HL-60 (cell line): ENCODE measurements at regions not wholly inside any gene's neighbourhood (a gene's known extent, or its start where the extent isn't known, plus 50 kb on each side); places are given as distances from the start of the nearest gene placed in this dataset.

Experiments
- DNase-seq, 2 experiments: peaks; one replicate each; pipeline ENCODE4 v3.0.0-alpha.2; 2010 to 2020; ENCODE audit warnings: low read depth in 1 of 2, low spot score in 1 of 2
- H3K27ac ChIP-seq: fragments of 250-450 bp; sonication (Bioruptor Pico); replicated peaks from 2 replicates; pipeline ENCODE4 v1.5.1; 2020; ENCODE audit warnings: mild to moderate bottlenecking, moderate library complexity
- H3K27me3 ChIP-seq: fragments of 250-450 bp; sonication (Bioruptor Pico); 2 replicates; pipeline ENCODE4 v1.5.1; 2021; ENCODE audit warnings: mild to moderate bottlenecking, moderate library complexity; ENCODE audit not compliant: insufficient read depth, poor library complexity, severe bottlenecking
- H3K4me3 ChIP-seq: replicated peaks from 2 replicates; pipeline ENCODE4 v1.5.1; 2011; ENCODE audit warnings: mild to moderate bottlenecking, control low read depth, low read length; ENCODE audit not compliant: insufficient read depth
- GABPA ChIP-seq: IDR thresholded peaks from 2 replicates; pipeline ENCODE4 v1.6.1; 2012; ENCODE audit warnings: low read depth
- POLR2AphosphoS5 ChIP-seq: IDR thresholded peaks from 2 replicates; pipeline ENCODE4 v1.6.1; 2012; ENCODE audit warnings: low read depth
- REST ChIP-seq: IDR thresholded peaks from 2 replicates; pipeline ENCODE4 v1.6.1; 2012; ENCODE audit warnings: low read depth; ENCODE audit not compliant: insufficient replicate concordance
- SPI1 ChIP-seq: IDR thresholded peaks from 2 replicates; pipeline ENCODE4 v1.6.1; 2012; ENCODE audit warnings: low read depth, mild to moderate bottlenecking, borderline replicate concordance
- TF ChIP-seq, protein P1 (sequence below): IDR thresholded peaks from one replicate; pipeline ENCODE4 v1.5.1; 2011; ENCODE audit warnings: low read length, control low read depth, inconsistent platforms; ENCODE audit not compliant: insufficient read depth

GRCh38 chr3:26191556-26191955 is 401.7 kb downstream of the OXSM start:
- no peaks in the 10 kb centered on the region for H3K27me3 ChIP-seq
- DNase-seq, result no peak

DNA sequence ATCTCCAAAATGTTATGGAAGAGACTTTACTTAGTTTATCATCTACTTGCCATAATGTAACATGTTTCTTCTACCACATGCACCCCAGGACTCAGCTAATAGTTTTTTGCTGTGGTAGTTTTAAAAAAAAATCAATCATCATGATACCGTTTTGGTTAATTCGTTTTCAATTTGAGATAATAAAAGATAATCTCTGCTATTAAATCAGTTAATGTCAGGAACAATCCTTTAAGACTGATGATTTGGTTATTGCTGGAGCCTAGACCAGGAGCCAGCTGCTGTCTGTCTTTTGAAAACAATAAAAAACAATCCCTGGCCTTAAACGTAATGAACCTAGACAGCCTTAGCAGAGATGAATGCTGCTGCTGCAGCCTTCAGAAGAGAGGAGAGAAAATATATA is 403.7 kb downstream of the OXSM start:
- DNase-seq, result no peak
- TF ChIP-seq, protein P1, sequence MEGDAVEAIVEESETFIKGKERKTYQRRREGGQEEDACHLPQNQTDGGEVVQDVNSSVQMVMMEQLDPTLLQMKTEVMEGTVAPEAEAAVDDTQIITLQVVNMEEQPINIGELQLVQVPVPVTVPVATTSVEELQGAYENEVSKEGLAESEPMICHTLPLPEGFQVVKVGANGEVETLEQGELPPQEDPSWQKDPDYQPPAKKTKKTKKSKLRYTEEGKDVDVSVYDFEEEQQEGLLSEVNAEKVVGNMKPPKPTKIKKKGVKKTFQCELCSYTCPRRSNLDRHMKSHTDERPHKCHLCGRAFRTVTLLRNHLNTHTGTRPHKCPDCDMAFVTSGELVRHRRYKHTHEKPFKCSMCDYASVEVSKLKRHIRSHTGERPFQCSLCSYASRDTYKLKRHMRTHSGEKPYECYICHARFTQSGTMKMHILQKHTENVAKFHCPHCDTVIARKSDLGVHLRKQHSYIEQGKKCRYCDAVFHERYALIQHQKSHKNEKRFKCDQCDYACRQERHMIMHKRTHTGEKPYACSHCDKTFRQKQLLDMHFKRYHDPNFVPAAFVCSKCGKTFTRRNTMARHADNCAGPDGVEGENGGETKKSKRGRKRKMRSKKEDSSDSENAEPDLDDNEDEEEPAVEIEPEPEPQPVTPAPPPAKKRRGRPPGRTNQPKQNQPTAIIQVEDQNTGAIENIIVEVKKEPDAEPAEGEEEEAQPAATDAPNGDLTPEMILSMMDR, result no peak
- TF ChIP-seq POLR2AphosphoS5 (no peak), SPI1 (no peak), GABPA (no peak), REST (no peak)
- Histone ChIP-seq H3K27me3 (peaks cover 2% of the 10 kb centered on the region), H3K27ac (no peak overlapping the region), H3K4me3 (no peak overlapping the region)

More at GRCh38 chr3:26191556-26191955, 401.7 kb downstream of the OXSM start:
- Histone ChIP-seq H3K27ac (no peak overlapping the region), H3K4me3 (no peak overlapping the region)
- no peak for TF ChIP-seq REST
- no peak for TF ChIP-seq POLR2AphosphoS5
- TF ChIP-seq SPI1, result no peak
- TF ChIP-seq, protein P1, result no peak
- no peak for TF ChIP-seq GABPA

DNA sequence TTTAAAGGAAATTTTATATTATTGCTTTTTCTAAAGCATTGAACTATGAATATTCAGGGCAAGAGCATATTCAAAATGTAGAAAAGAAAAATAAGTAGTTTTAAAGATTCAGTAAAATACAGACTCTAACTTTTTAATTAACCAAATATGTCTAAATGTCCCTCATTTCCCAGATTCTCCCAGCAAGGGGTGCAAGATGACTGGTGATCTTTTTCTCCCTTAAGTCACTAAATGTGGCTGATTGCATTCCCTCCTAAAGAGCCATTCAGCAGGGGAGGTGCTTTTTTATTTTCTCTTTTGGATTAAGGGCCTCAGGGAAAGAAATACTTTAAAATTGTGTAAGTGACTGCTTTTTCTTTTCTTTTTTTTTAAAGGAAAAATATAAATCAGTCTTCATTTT is 406.9 kb downstream of the OXSM start:
- Histone ChIP-seq H3K4me3 (no peak overlapping the region), H3K27ac (no peak overlapping the region), H3K27me3 (peaks cover 7% of the 10 kb centered on the region)
- TF ChIP-seq, protein P1, result no peak
- TF ChIP-seq REST (no peak), POLR2AphosphoS5 (no peak), SPI1 (no peak), GABPA (no peak)
- DNase-seq, result no peak
